Epithelial cell of esophagus (primary cell): ENCODE measurements at regions not wholly inside any gene's neighbourhood (a gene's known extent, or its start where the extent isn't known, plus 50 kb on each side); places are given as distances from the start of the nearest gene placed in this dataset.

ENCODE experiments used
- DNase-seq: peaks from one replicate; pipeline ENCODE4 v3.0.0; 2010; ENCODE audit warnings: low read depth
- H3K4me3 ChIP-seq: 2 replicates; pipeline ENCODE4 v1.5.1; 2011; ENCODE audit warnings: mild to moderate bottlenecking, low read length, control low read depth
- TF ChIP-seq, protein P1 (sequence below): IDR thresholded peaks from 2 replicates; pipeline ENCODE4 v1.5.1; 2011; ENCODE audit warnings: low read depth, mild to moderate bottlenecking, low read length, control low read depth, inconsistent platforms; ENCODE audit not compliant: insufficient read depth; ENCODE audit errors: missing control alignments

DNA sequence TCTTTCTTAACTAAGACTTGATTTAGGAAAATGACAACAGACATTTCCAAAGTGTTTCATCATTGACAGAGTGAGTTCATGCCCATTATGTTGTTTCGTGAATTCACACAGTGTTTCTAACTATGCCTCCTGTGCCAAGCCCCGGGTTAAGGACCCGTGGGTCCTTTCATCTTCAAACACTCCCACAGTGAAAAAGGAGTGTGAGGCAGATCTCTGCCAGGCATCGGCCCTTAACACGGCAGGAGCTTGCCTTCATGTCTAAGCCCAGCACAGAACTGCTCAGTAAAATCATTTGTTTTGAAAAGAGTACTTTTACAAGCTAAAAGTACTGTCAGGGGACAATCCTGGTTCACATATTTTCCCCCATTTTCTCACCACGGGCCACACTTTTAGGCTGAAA lies 80.0 kb upstream of the FOXB1 start:
- no peak for DNase-seq
- TF ChIP-seq, protein P1, sequence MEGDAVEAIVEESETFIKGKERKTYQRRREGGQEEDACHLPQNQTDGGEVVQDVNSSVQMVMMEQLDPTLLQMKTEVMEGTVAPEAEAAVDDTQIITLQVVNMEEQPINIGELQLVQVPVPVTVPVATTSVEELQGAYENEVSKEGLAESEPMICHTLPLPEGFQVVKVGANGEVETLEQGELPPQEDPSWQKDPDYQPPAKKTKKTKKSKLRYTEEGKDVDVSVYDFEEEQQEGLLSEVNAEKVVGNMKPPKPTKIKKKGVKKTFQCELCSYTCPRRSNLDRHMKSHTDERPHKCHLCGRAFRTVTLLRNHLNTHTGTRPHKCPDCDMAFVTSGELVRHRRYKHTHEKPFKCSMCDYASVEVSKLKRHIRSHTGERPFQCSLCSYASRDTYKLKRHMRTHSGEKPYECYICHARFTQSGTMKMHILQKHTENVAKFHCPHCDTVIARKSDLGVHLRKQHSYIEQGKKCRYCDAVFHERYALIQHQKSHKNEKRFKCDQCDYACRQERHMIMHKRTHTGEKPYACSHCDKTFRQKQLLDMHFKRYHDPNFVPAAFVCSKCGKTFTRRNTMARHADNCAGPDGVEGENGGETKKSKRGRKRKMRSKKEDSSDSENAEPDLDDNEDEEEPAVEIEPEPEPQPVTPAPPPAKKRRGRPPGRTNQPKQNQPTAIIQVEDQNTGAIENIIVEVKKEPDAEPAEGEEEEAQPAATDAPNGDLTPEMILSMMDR: no peak
- H3K4me3 ChIP-seq: no peak overlapping the region

DNA sequence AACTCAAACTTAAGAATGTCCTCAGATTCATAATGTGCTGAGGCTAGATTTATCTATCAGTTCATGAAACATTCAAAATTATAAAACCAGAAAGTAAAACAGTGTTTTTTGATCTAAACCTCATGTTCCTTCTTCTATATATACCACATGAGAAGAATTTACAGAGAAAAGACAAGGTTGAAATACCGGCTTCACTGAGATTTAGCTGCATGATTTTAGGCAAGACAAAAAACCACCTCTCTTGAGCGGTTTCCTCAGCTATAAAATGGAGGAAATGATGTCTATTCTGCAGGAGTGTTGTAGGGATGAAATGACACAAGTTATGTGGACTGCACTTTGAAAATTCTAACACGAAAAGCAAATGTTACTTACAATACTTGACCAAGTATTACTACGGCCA lies 80.6 kb upstream of the FOXB1 start:
- no peak overlapping the region for H3K4me3 ChIP-seq
- no peak for DNase-seq
- TF ChIP-seq, protein P1: no peak

DNA sequence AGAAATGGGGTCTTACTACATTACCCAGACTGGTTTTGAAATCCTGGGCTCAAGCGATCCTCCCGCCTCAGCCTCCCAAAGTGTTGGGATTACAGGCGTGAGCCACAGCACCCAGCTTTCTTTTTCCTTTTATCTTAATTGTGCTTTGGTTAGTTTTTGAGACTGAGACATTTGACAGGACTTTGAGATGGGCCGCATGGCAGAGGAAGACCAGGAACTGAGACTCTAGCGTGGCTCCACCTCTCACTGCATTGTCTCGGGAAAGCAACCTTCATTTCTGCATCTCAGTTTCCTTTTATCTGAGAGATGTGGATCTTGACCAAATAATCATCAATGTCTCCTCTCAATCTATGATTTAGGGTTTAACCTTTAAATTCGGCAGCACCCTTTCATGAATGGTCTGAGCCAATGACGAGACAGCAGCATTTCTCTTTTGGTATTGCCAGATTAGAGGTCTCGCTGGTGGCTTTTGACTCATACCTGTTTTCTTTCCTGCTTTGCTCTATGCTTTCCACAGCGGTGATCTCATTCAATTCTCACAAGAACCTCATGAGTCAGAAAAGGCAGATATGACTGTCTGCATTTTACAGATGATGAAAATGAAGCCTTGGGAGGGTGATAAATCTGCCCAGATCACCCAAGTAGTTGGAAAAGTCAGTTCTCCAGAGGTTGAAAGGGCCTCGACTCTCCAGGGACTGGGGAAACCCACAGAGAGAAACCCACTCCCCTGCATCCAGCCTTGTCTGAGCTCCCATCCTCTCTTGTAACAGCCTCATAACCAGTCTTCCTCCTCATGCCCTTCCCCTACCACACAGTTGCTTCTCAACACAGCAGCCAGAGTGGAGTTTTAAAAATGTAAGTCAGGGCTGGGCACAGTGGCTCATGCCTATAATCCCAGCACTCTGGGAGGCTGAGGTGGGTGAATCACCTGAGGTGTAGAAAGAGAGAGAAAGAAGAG lies 84.8 kb upstream of the FOXB1 start:
- TF ChIP-seq, protein P1: no peak
- peak; percentile 97 for DNase-seq
- no peak overlapping the region for H3K4me3 ChIP-seq

DNA sequence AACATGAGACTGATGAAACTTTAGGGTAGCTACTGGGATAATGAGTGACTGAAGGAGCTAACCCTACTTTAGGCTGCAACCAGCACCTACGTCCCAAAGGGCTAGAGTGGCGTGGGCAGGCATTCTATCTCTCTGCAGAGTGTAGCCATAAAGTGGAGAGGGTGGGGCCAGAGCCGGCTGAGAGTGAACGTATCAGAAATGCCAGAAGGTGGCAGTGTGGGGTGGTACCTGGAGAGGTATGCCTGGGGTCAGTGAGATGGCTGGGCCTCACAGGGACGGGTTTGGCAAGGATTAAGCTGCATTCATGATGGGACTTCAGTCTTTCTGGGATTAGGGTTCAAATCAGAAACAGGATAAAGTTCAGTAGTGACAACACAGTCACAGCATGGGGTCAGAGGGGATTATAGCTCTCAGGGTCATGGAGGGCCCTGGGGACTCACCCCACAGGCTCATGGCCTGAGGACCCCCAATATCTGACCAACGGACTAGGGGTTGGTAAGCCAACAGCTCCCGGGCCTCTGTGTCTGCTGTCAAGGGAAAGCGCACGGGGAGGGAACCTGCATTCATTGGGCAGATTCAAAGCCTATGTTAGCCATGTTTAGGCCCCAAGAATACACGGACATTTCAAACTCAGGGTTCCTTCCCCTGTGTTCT lies 86.5 kb upstream of the FOXB1 start:
- no peak overlapping the region for H3K4me3 ChIP-seq
- TF ChIP-seq, protein P1: peak; percentile 79
- peak; percentile 81 for DNase-seq

DNA sequence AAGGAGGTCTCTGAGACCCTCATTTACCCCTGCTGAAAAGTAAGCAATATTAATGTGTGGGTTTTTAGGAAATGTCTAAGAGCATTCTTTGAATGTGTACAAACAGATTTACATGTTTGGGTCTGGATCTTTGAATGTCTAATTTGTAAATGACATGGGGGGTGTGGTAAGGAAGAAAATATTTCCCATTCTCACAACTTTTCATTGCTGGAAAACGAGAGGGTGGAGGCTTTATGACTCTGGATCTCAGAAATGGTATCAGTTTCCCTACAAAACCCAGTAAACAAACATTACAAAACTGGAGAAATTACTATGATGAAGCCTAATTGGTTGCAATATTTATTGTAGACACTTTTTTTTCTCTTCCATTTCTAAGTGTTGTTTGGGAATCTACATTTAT lies 98.1 kb upstream of the FOXB1 start:
- DNase-seq: no peak
- no peak overlapping the region for H3K4me3 ChIP-seq
- TF ChIP-seq, protein P1: no peak

DNA sequence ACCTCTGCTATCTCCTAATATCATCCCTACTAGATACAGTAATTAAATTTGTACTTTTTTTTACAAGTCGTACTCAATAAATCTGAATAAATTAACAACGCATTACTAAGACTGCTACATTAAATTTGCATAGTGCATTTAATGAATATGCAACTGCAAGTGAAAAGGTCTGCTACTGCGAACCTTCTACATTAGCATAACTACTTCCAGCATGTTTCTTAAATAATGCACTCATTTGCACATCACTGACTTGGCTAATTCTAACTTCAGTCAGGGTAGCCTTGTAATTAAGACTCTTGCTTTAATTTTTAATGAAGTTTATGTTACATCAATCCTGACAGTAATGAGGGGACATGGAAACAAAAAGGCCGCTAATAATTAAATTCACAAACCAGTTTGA lies 98.9 kb upstream of the FOXB1 start:
- H3K4me3 ChIP-seq: no peak overlapping the region
- DNase-seq: no peak
- TF ChIP-seq, protein P1: no peak
